Liver (tissue), 8 donors: ENCODE measurements at regions not wholly inside any gene's neighbourhood (a gene's known extent, or its start where the extent isn't known, plus 50 kb on each side); places are given as distances from the start of the nearest gene placed in this dataset.

Experiments
- DNase-seq: peaks from one replicate; pipeline ENCODE4 v3.0.0-alpha.2; 2017; ENCODE audit warnings: low spot score
- H3K27ac ChIP-seq, 2 donors: one replicate each; pipeline ENCODE4 v1.7.0; 2013; ENCODE audit warnings: inconsistent platforms in 2 of 2, low read length in 2 of 2, control low read depth in 1 of 2, low read depth in 1 of 2, mild to moderate bottlenecking in 1 of 2
- H3K27me3 ChIP-seq, 4 donors: one replicate each; pipeline versions ENCODE4 v1.6.1 to v1.7.0; 2013; ENCODE audit warnings: low read length in 3 of 4, inconsistent platforms in 1 of 4, mild to moderate bottlenecking in 1 of 4, moderate library complexity in 1 of 4; ENCODE audit not compliant: control insufficient read depth in 4 of 4, insufficient read depth in 4 of 4
- H3K36me3 ChIP-seq, 4 donors: one replicate each; pipeline versions ENCODE4 v1.6.1 to v1.7.0; 2013; ENCODE audit warnings: low read length in 3 of 4, mild to moderate bottlenecking in 3 of 4, low read depth in 1 of 4, moderate library complexity in 1 of 4; ENCODE audit not compliant: control insufficient read depth in 4 of 4, insufficient read depth in 3 of 4
- H3K4me1 ChIP-seq, 4 donors: one replicate each; pipeline versions ENCODE4 v1.6.1 to v1.7.0; 2013; ENCODE audit warnings: low read length in 3 of 4, mild to moderate bottlenecking in 3 of 4, moderate library complexity in 1 of 4; ENCODE audit not compliant: control insufficient read depth in 4 of 4, insufficient read depth in 4 of 4
- H3K4me3 ChIP-seq, 3 donors: one replicate each; pipeline versions ENCODE4 v1.6.1 to v1.7.0; 2013; ENCODE audit warnings: low read length in 3 of 3, control low read depth in 1 of 3, low read depth in 1 of 3, mild to moderate bottlenecking in 1 of 3
- H3K9ac ChIP-seq, 2 donors: one replicate each; pipeline ENCODE4 v1.7.0; 2013; ENCODE audit warnings: low read length in 2 of 2, mild to moderate bottlenecking in 2 of 2, moderate library complexity in 2 of 2, control low read depth in 1 of 2, low read depth in 1 of 2
- H3K9me3 ChIP-seq, 4 donors: one replicate each; pipeline versions ENCODE4 v1.6.1 to v1.7.0; 2013; ENCODE audit warnings: low read length in 3 of 4; ENCODE audit not compliant: control insufficient read depth in 4 of 4
- CTCF ChIP-seq: fragments of 150-350 bp; IDR thresholded peaks from 2 replicates; pipeline ENCODE4 v1.5.1; 2017; ENCODE audit warnings: improper control_type of control experiment, low read depth, low read length; ENCODE audit not compliant: missing input control
- EGR1 ChIP-seq, 2 donors: IDR thresholded peaks; 2 replicates each; pipeline ENCODE4 v1.6.1; 2016 to 2018; ENCODE audit warnings: antibody characterized with exemption in 2 of 2, low read depth in 2 of 2
- FOXA1 ChIP-seq: IDR thresholded peaks from 2 replicates; pipeline ENCODE4 v1.6.1; 2016; ENCODE audit warnings: antibody characterized with exemption
- FOXA2 ChIP-seq: IDR thresholded peaks from 2 replicates; pipeline ENCODE4 v1.6.1; 2016; ENCODE audit warnings: antibody characterized with exemption
- HNF4A ChIP-seq, 2 donors: conservative IDR thresholded peaks; 2 replicates each; pipeline ENCODE4 v1.6.1; 2016; ENCODE audit warnings: antibody characterized with exemption in 2 of 2, mild to moderate bottlenecking in 2 of 2
- JUND ChIP-seq, 2 donors: IDR thresholded peaks; 2 replicates each; pipeline ENCODE4 v1.6.1; 2016; ENCODE audit warnings: antibody characterized with exemption in 2 of 2
- MAX ChIP-seq: IDR thresholded peaks from 2 replicates; pipeline ENCODE4 v1.6.1; 2016; ENCODE audit warnings: antibody characterized with exemption
- NR2F2 ChIP-seq: IDR thresholded peaks from 2 replicates; pipeline ENCODE4 v1.6.1; 2016; ENCODE audit warnings: antibody characterized with exemption
- REST ChIP-seq: IDR thresholded peaks from 2 replicates; pipeline ENCODE4 v1.6.1; 2016; ENCODE audit warnings: antibody characterized with exemption, mild to moderate bottlenecking
- RXRA ChIP-seq, 2 donors: IDR thresholded peaks; 2 replicates each; pipeline ENCODE4 v1.6.1; 2017 to 2018; ENCODE audit warnings: antibody characterized with exemption in 2 of 2, mild to moderate bottlenecking in 1 of 2
- SP1 ChIP-seq: IDR thresholded peaks from 2 replicates; pipeline ENCODE4 v1.6.1; 2018; ENCODE audit warnings: antibody characterized with exemption, mild to moderate bottlenecking
- TAF1 ChIP-seq: conservative IDR thresholded peaks from 2 replicates; pipeline ENCODE4 v1.6.1; 2016; ENCODE audit warnings: antibody characterized with exemption, mild to moderate bottlenecking
- YY1 ChIP-seq: IDR thresholded peaks from 2 replicates; pipeline ENCODE4 v1.6.1; 2016; ENCODE audit warnings: antibody characterized with exemption, mild to moderate bottlenecking
- WGBS: extraction: QIAGEN DNeasy Blood & Tissue Kit; methylation state at CpG from one replicate; pipeline ENCODE4 v1.1.7; 2013; 5-methylcytosine and 5-hydroxymethylcytosine counted together
- TF ChIP-seq, protein P1 (sequence below): IDR thresholded peaks from 2 replicates; pipeline ENCODE4 v1.6.1; 2016; ENCODE audit warnings: antibody characterized with exemption
- donor health status: healthy.
- donor health status: healthy.
- donor health status: healthy.
- donor health status: healthy.
- donor health status: healthy.

DNA sequence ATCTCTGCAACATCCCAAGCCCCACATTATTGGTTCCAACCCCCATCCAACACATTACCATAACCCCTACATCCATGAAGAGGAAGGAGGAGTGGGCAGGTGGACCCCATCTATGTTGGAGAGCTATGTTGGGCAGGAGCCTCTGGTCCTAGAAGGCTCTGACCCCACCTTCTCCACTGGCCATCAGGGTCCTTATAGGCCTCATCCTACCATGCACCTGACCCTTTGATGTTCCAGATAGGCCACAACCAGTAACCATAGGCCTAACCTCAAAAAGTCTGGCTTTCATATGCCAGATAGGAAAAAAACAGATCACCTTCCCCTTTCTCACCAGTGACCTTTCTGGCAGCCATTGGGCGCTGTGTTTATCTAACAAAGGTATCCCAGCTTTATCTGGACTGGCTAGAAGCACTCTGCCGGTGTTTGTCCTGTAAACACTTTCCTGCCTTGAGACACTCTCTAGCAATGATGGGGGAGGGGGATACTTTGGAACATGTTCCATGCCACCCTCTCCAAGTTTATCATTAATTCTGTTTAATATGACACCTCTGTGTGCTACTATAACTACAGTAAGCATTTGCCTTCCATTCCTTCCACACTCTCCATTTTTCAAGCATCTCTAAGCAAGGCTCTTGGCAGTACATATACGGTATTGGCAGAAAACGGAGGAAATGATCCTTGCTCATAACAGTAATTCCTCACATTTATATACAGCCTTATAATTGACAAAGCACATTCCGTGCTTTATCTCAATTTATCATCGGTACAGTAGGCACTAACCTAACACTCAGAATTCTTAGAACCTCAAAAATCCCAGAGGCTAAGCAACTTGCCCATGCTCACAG lies 377.1 kb downstream of the VPS13C start:
- no peak for DNase-seq
- H3K27me3 ChIP-seq: no peaks in the 10 kb centered on the region

DNA sequence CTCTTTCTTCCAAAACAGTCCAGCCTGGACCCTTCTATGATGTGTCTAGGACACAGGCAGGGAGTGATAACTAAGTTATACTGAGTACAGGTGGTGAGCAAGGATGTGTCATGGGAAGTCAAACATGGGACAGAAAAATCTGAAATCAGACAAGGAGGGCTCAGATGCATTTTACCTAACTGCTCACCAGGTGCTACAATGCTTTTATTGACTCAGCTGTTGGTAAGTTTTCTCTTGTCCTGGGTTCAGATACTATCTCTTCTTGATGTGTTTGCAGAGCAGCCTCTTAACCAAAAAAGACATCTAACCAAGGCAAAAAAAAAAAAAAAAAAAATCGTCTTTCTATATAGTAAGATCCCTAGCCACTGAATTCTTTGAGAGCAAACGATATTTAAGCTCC lies 378.6 kb downstream of the VPS13C start:
- H3K4me1 ChIP-seq: peaks cover 0 to 5% (median 0%) of the 10 kb centered on the region in 4 donors
- no peaks in the 10 kb centered on the region for H3K27me3 ChIP-seq
- no peak overlapping the region for H3K9ac ChIP-seq
- no peak for TF ChIP-seq RXRA (IDR thresholded peaks at IDR 0.05)
- no peak for TF ChIP-seq YY1
- no peak for TF ChIP-seq HNF4A (conservative IDR thresholded peaks at IDR 0.05)
- no peak for TF ChIP-seq SP1
- TF ChIP-seq FOXA1: no peak
- TF ChIP-seq FOXA2: no peak
- no peak for TF ChIP-seq NR2F2
- TF ChIP-seq JUND (IDR thresholded peaks at IDR 0.05): no peak
- no peak for TF ChIP-seq TAF1
- TF ChIP-seq CTCF: no peak
- no peak for DNase-seq
- H3K4me3 ChIP-seq: no peak overlapping the region
- no peak overlapping the region for H3K27ac ChIP-seq
- no peaks in the 10 kb centered on the region for H3K36me3 ChIP-seq
- WGBS: 67% methylated on average over 2 of the region's 2 CpGs
- peaks cover 0 to 5% (median under 1%) of the 10 kb centered on the region in 4 donors for H3K9me3 ChIP-seq

More for the DNA sequence above, 377.1 kb downstream of the VPS13C start:
- Histone ChIP-seq H3K36me3 (no peaks in the 10 kb centered on the region), H3K4me1 (peaks cover 0 to 5% (median 0%) of the 10 kb centered on the region in 4 donors), H3K9ac (no peak overlapping the region), H3K27ac (no peak overlapping the region), H3K4me3 (no peak overlapping the region), H3K9me3 (peaks cover 0 to 2% (median under 1%) of the 10 kb centered on the region in 4 donors)
- TF ChIP-seq MAX: no peak
- no peak for TF ChIP-seq HNF4A (conservative IDR thresholded peaks at IDR 0.05)
- TF ChIP-seq, protein P1, sequence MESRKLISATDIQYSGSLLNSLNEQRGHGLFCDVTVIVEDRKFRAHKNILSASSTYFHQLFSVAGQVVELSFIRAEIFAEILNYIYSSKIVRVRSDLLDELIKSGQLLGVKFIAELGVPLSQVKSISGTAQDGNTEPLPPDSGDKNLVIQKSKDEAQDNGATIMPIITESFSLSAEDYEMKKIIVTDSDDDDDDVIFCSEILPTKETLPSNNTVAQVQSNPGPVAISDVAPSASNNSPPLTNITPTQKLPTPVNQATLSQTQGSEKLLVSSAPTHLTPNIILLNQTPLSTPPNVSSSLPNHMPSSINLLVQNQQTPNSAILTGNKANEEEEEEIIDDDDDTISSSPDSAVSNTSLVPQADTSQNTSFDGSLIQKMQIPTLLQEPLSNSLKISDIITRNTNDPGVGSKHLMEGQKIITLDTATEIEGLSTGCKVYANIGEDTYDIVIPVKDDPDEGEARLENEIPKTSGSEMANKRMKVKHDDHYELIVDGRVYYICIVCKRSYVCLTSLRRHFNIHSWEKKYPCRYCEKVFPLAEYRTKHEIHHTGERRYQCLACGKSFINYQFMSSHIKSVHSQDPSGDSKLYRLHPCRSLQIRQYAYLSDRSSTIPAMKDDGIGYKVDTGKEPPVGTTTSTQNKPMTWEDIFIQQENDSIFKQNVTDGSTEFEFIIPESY: no peak
- TF ChIP-seq EGR1 (IDR thresholded peaks at IDR 0.05; ENCODE audit: low read depth in 2 of 2): no peak
- TF ChIP-seq REST: no peak
- 79% methylated on average over 6 of the region's 6 CpGs for WGBS
